Stimulated activated CD8-positive, alpha-beta memory T cell treated with anti-CD3 and anti-CD28 coated beads, Interleukin-7, amount 100 ng/mL, for 24 hours (primary cell): ENCODE measurements at regions not wholly inside any gene's neighbourhood (a gene's known extent, or its start where the extent isn't known, plus 50 kb on each side); places are given as distances from the start of the nearest gene placed in this dataset.
"Not testable (repeated sequence)": the region's sequence is repeated elsewhere in the genome, so short reads cannot be mapped to it uniquely, and the experiment has no call there.

ENCODE experiments used
- DNase-seq: peaks from one replicate; pipeline ENCODE4 v3.0.0-alpha.2; 2020; ENCODE audit warnings: low read depth

DNA sequence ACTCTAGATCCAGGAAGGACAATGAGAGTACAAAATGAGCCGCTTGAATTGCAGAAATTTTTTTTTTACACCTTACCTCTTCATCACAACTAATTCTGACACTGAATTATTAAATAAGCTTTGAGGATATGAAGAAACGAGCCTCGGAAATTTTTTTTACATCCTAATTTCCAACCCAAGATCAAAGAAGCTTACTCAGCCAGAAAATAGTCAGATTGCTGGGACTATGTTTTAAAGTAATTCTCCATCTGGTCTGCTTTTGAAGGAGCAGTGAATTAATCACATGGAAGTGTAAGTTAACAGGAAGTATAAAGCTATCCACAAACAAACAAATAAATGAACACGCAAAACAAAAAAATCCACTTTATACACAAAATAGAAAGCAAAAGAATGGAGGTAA is 437.0 kb upstream of the KCNMB2 start:
- DNase-seq, result no peak

DNA sequence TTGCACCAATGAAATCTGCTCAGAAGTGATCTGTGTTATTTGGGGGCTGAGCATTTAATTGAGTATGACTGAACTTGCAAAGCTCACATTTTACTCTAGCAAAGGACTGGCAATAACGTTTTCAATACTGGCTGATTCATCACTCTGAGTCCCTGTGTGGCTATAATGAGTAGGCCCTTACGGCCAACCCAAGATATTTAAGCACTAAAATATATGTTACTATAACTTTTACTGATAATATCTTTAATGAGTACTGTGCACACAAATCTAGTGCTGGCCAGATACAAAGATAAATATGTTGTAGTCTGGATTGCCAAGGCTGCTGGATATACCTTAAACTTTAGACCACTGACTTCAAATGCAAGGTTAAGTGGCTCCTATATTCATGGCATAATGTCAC is 436.4 kb upstream of the KCNMB2 start:
- DNase-seq, result no peak

DNA sequence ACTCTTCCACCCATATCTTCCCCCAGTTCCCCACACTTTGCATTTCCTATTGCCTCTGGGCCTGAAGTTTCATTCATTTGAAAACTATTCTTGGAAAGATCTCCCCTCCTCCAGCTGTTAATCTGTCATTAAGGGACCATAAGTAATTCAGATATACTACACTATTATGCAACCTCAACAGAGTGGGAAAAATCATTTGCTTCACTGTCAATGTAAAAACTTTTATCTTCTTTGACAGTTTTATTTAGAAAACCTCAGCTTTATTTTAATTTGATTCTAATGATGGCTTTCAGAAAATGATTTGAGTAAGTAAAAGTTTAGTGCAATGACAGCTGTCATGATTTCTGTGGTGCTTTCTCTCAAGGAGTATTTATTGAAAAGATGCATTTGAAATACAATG is 435.3 kb upstream of the KCNMB2 start:
- no peak for DNase-seq

DNA sequence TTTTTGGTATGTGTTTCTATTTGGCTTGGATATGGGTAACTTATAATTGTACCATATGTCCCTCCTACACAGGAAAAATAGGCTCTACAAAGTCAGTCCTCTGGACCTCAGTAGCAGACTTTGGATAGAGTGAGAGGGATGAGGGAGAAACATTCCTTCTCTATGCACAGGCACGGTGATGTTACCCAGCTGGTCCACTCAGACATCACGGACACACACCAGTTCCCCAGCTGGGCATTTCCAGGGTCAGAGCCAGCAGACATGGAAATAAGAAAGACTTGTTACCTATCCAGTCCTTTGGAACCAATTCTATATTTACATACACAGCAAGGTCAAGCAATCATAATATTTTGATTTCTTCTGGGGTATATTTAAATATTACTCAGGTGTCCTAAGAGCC is 433.1 kb upstream of the KCNMB2 start:
- no peak for DNase-seq

DNA sequence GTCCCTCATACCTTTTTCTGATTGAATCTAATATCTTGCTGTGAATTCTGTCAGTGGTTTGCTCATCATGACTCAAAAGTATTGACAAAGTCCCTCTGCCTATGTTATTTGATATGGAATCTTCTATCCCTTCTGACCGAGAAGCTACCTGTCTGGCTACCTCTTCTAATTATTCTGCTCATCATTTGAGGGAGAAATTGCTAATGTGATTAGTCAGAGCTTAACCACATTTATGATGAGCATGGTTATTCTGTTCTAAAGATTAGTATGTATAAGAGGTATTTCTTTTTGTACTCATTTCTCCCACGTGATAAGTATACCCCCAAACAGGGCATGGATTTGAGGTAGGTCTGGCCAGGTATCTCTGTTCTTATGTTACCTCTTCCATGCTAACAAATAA is 428.4 kb upstream of the KCNMB2 start:
- DNase-seq, result no peak

DNA sequence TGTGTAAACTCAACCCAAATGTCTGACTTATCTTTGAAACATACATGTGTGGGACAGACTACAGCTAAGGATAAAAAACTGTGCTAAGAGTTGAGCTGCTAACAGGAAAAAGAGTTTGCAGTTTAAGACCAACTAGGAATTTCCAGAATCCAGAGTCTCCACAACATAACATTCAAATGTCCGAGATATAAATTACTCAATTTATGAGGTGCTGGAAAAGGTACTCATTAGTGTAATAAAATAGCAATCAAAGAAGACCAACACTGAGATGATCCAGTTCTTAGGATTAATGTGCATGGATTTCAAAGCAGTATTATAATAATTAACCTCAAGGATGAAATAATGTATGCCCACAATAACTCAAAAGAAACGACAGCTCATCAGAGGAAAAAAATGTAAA is 426.5 kb upstream of the KCNMB2 start:
- no peak for DNase-seq

DNA sequence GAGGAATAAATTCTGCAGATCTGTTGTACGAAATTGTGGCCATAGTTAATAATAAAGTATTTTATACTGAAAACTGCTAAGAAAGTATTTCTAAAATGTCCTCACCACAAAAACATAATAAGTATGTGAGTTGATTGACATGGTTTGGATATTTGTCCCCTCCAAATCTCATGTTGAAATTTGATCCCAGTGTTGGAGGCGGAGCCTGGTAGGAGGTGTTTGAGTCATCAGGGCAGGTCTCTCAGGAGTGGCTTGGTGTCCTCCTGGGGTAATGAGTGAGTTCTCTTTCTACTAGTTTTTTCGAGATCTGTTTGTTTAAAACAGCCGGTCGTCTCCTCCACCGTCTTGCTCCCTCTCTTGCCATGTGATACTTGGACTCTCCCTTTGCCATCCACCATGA is 424.1 kb upstream of the KCNMB2 start:
- no peak for DNase-seq

DNA sequence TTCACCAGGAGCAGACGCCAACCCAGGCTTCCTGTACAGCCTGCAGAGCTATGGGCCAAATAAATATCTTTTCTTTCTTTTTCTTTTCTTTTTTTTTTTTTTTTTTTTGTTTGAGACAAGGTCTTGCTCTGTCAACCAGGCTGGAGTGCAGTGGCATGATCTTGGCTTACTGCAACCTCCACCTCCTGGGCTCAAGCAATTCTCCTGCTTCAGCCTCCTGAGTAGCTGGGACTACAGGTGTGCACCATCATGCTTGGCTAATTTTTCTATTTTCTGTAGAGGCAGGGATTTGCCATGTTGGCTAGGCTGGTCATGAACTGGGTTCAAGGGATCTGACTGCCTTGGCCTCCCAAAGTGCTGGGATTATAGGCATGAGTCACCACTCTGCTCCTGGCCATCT is 423.7 kb upstream of the KCNMB2 start:
- DNase-seq, result not testable (repeated sequence)

DNA sequence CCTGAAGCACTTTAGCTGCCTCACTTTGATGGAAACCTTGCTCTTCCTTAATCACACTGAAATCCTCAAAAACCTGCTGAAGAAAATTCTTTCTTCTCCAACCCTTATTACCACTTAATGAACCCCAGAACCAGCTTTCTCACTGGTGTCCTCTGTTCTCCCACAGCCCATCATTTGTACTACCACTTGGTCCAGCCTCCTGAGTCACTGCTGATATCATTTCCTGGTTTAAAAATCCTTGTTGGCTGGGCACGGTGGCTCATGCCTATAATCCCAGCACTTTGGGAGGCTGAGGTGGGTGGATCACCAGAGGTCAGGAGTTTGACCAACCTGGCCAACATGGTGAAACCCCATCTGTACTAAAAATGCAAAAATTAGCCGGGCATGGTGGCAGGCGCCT is 418.6 kb upstream of the KCNMB2 start:
- no peak for DNase-seq

DNA sequence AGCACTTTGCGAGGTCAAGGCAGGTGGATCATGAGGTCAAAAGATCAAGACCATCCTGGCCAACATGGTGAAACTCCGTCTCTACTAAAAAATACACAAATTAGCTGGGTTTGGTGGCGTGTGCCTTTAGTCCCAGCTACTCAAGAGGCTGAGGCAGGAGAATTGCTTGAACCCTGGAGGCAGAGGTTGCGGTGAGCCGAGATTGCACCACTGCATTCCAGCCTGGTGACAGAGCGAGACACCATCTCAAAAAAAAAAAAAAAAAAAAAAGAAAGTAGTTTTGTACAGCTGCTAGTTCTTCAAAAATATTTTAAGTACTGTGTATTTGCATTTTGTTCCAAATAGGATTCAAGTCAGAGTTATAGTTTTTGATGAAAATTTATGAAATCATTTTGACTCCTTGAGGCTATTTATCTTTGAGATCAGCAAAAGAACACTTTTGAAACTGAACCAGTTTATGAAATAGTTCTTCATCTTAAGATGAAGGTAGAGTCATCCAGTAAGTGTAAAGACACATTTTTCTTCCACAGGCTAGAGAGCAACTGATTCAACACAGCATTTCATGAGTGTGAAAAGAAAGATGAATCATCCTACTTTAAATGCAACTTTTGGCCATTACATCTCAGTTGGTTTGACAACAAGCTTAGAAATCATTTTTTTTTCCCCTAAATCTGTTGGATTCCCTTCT is 416.5 kb upstream of the KCNMB2 start:
- DNase-seq, result not testable (repeated sequence)

DNA sequence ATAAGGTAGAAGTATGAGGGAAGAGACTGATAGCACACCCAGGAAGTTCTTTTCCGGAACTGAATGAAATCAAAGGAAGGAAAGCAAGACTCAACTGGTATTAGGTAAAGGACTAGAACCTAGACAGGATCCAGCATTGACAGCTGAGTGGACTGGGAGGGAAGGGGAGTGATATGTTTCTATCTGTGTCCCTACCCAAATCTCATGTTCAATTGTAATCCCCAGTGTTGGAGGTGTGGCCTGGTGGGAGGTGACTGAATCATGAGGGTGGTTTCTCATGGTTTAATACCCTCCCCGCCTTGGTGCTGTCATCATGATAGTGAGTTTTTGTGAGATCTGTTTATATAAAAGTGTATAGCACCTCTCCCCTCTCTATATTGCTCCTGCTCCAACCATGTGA is 415.9 kb upstream of the KCNMB2 start:
- DNase-seq, result no peak

DNA sequence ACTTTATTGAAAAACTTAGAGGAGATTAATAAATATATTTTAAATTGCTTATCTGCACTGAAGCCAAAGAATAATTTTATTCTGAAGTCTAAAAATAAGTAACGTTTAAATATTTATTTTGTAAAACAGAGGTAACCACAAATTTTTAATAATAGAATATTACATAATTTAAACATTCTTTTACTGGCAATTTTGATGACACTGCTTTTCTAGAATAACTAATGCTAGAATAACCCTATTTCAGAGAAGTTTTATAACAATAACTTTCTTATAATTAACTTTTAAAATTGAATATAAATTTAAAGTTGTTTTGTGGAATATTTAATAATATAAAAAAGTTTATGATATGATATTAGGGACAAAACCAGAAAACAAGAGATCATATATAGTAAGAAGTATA is 409.6 kb upstream of the KCNMB2 start:
- no peak for DNase-seq

DNA sequence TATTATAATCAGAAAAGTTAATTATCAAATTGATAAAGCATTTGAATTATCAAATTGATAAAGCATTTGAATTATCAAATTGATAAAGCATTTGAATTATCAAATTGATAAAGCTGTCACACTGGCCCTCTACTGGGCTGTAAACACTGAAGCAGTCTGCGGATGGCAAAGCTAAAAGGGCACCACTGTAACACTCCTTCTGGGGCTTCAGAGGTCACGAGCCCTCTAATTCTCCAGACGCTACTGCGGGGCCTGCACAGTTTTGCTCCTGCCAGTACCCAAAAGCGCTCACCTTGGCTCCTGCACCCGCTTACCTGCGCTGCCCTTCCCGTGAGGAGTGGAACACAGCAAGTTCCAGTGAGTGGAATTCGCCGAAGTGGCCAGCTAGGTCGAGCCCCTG is 409.0 kb upstream of the KCNMB2 start:
- DNase-seq, result no peak

DNA sequence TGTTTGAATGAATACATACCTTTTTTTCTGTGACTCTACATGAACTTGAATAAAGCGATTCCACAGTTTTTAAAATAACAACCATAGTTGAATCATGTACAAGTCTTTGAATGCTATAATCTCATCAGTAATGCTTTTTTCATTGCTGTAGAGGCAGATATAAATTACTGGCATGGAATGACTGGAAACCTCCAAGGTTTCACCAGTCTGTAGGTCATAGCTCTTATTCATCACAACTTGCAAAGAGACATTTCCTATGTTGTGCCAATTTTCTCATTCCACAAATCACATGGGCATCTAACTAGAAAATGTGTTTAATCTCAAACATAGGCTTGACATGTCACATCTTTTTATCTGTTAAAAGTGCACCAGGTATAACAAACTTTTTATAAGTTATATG is 407.1 kb upstream of the KCNMB2 start:
- DNase-seq, result no peak

DNA sequence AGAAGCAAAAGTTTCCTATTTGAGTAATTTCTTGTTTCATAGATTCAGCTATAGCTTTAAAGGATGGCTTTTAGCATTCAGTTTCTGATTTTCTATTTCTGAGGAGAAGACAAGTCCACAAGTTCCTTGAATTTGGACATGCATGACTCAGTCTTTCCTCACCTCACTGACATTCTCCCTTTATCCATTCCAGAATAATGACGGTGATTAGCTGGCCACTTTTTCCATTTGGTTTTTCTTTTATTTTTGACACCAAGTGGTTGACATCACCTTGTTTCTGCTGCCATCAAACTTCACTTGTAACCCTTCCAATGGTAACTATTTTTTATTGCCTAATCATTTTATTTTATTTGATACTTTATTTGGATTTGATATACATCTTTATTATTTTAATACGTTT is 404.4 kb upstream of the KCNMB2 start:
- no peak for DNase-seq

DNA sequence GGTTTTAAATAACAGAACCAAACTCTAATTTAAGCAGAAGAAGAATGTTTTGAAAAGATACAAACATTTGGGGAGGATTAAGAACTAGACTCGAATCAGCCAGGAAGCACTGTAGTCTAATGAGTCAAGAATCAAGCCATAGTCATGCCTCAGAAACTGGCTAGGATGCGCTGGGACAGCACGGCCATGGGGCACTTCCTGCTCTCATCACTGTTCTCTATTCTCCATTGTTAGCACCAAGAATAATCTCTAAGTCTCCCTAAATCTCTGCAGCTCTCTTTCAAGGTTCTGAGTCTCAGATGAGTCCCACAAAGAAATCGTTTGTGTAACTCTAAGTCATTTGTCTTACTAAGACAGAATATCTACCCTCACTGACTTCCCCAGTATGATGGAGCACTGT is 399.0 kb upstream of the KCNMB2 start:
- DNase-seq, result no peak

DNA sequence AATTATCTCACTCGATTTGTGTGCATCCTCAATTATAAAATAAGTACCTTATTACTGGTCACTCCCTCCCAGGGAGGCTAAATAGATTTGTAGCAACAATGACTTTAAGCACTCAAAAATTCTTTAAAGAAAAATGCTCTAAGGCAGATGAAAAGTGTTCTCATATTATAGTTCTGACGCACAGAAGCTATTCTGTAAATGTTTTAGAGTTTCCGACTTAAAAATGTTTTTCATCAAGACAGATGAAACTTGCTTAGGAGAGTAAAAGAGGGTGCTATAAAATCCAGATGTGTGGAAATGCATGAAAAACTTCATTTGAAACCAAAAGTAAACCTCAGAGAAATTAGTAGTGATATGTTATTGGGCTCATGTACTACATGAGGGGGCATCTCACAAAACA is 398.4 kb upstream of the KCNMB2 start:
- no peak for DNase-seq

DNA sequence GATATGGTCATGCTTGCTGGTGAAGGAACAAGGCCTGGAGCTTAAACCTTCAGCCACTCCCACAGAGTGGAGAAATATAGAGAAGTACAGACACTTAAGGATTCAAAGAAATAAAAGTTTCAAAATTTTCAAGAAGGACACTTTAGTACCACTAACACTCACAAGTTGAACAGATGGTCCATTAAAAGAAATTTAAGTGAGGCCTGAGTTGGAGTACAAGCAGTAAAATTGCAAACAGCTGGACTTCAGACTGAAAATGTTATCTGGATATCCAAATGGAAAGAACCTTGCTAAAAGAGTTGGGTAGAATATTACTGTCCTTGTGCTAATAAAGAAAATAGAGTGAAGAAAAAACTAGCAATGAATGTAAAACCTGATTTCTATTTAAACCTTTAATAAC is 397.1 kb upstream of the KCNMB2 start:
- no peak for DNase-seq

DNA sequence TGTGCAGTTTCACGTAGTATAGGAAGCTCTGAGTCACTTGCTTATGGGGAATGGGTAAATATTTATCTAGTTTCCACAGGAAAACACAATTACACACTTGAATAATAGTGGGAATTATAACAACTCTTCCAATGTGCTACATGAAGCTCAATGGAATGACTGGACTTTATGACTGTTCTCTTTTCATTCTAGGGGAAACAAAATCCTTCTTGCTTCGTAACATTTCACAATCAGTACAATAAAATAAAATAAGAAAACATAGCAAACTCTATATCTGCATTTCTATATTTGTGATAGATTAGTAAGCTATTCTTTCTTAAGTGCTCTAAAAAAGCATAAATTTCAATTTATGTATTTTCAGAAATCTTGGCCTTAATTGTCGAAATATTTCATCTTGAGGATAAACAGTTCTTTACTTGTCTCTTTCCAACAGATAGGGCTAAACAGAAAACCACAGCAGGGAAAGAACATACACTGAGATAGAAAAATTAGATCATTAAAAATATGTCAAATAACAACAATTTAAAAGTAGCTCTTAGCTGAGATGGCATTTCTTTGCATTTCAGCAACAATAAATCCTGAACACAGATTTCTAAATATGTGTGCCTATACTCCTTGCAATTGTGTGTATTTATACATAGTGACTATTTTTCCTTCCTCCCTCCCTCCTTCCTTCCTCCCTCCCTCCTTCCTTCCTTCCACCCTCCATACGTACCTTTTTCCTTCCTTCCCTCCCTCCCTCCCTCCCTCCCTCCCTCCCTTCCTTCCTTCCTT is 395.5 kb upstream of the KCNMB2 start:
- no peak for DNase-seq

DNA sequence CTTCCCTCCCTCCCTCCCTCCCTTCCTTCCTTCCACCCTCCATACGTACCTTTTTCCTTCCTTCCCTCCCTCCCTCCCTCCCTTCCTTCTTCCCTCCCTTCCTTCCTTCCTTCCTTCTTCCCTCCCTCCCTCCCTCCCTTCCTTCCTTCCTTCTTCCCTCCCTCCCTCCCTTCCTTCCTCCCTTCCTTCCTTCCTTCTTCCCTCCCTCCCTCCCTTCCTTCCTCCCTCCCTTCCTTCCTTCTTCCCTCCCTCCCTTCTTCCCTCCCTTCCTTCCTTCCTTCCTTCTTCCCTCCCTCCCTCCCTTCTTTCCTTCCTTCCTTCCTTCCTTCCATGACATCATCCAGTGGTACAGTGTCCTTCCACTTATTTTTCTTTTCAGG is 394.9 kb upstream of the KCNMB2 start:
- DNase-seq, result not testable (repeated sequence)

DNA sequence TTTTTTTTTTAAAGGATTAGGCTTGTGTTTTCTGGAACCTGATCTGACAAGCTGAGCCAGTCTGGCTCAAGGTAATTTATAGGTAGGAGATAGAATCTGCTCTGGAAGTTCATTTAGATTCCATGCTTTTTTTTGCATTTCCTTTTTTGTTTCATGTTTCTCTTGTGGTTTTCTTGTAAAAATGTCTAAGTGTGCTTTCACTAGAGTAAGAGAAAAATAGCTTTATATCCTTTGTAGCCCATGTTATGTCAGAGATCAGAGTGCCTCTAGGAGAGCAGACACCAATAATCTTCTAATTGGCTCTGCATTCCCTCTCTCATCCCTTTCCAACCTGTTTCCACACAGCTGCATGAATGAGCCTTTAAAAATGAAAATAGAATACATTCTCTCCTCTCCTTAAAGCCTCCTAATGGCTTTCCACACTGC is 389.8 kb upstream of the KCNMB2 start:
- no peak for DNase-seq

DNA sequence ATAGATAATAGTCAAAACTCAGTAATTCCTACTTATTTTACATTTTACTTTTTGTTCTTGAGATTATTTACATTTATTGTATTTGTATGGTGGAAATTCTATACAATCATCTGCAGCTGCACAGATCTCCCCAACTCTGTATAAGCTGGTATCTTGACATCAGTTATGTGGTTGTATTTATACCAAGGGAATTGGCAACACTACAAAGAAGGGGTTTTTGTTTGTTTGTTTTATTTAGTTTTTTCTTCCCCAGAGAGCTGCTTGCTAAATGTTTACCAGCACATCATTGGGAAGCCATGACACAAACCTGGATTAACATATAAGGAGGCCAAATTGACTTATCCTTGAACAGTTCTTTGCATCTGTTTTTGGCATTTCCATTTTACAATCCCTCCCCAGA is 389.2 kb upstream of the KCNMB2 start:
- no peak for DNase-seq

DNA sequence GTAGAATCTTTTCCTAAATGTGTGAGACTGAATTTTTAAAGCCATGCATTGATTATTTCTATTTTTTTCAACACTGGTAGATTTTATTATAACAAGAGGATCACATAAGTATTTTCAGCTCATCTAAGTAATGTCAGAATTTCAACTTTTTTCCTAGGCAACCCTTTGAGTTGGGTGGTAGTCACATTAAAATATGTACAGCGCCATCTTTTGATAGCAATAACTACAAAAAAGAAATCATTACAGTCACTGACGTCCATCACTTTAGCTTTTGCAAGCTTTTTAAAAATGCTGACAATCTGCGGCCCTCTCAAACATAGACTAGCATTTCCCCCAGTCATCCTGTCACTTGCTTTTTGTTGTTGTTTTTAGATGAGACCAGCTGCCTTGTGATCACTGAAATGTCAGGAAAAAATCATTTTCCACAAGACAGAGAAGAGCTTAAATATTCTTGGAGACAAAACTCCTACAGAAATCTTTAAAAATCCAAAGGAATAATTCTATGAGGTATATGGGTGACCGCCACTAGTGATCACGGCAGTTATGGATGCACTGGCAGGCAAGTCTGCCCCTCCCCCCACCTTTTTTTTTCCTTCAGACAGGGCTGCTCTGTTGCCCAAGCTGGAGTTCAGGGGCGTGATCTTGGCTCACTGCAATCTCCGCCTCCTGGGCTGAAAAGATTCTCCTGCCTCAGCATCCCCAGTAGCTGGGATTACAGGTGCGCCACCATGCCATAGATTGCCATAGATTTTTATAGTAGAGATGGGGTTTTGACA is 384.0 kb upstream of the KCNMB2 start:
- DNase-seq, result no peak
